Common myeloid progenitor, CD34-positive (primary cell): ENCODE measurements at regions not wholly inside any gene's neighbourhood (a gene's known extent, or its start where the extent isn't known, plus 50 kb on each side); places are given as distances from the start of the nearest gene placed in this dataset.

Source experiments
- CTCF ChIA-PET: fragments of 350-600 bp; sonication (Branson Sonifier 250); formaldehyde crosslinking; loops from one replicate; lab custom pipeline; 2021; ENCODE audit warnings: antibody characterized with exemption; lab: Charles Lee
- POLR2A ChIA-PET: fragments of 350-600 bp; sonication (Branson Sonifier 250); formaldehyde crosslinking; loops from one replicate; lab custom pipeline; 2021; ENCODE audit warnings: antibody characterized with exemption; lab: Charles Lee
- DNase-seq, 3 donors: peaks; one replicate each; pipeline versions ENCODE4 v3.0.0 to v3.0.0-alpha.2; 2013
- H3K27ac ChIP-seq, 2 experiments: 1 replicate in 1 of 2; 2 replicates in 1 of 2; pipeline ENCODE4 v1.7.0; 2013; ENCODE audit warnings: inconsistent platforms in 2 of 2, low read length in 2 of 2, mild to moderate bottlenecking in 2 of 2, low read depth in 1 of 2, moderate library complexity in 1 of 2; ENCODE audit not compliant: severe bottlenecking in 2 of 2, insufficient read depth in 1 of 2, poor library complexity in 1 of 2
- H3K27me3 ChIP-seq, 5 experiments: replicated peaks in 2 of 5; 1 replicate in 3 of 5; 2 replicates in 2 of 5; pipeline versions ENCODE4 v1.6.1 to v1.7.0; 2013; ENCODE audit warnings: low read length in 4 of 5, mild to moderate bottlenecking in 2 of 5, moderate library complexity in 2 of 5, inconsistent platforms in 1 of 5; ENCODE audit not compliant: insufficient read depth in 5 of 5, control insufficient read depth in 4 of 5
- H3K36me3 ChIP-seq, 4 experiments: 1 replicate in 2 of 4; 2 replicates in 2 of 4; pipeline versions ENCODE4 v1.6.1 to v1.7.0; 2013; ENCODE audit warnings: low read length in 3 of 4, control low read depth in 1 of 4, mild to moderate bottlenecking in 1 of 4; ENCODE audit not compliant: control insufficient read depth in 4 of 4, insufficient read depth in 4 of 4
- H3K4me1 ChIP-seq, 4 experiments: 1 replicate in 3 of 4; 2 replicates in 1 of 4; pipeline versions ENCODE4 v1.6.1 to v1.7.1; 2013; ENCODE audit warnings: low read length in 3 of 4, mild to moderate bottlenecking in 3 of 4, control low read depth in 1 of 4, inconsistent platforms in 1 of 4, moderate library complexity in 1 of 4; ENCODE audit not compliant: control insufficient read depth in 4 of 4, insufficient read depth in 4 of 4; ENCODE audit errors: control extremely low read depth in 1 of 4
- H3K4me3 ChIP-seq, 7 experiments: 1 replicate in 4 of 7; 2 replicates in 3 of 7; pipeline versions ENCODE4 v1.5.1 to v1.7.0; 2013; ENCODE audit warnings: mild to moderate bottlenecking in 7 of 7, low read length in 6 of 7, moderate library complexity in 6 of 7, inconsistent platforms in 2 of 7, low read depth in 2 of 7, control low read depth in 1 of 7; ENCODE audit not compliant: insufficient read depth in 4 of 7, control insufficient read depth in 1 of 7; ENCODE audit errors: extremely low read depth in 1 of 7
- H3K9me3 ChIP-seq, 5 experiments: 1 replicate in 4 of 5; 2 replicates in 1 of 5; pipeline versions ENCODE4 v1.6.1 to v1.7.1; 2013; ENCODE audit warnings: low read length in 4 of 5, mild to moderate bottlenecking in 2 of 5, inconsistent platforms in 1 of 5, low read depth in 1 of 5, moderate library complexity in 1 of 5; ENCODE audit not compliant: control insufficient read depth in 4 of 5, insufficient read depth in 2 of 5; ENCODE audit errors: control extremely low read depth in 1 of 5
- WGBS: methylation state at CpG from one replicate; pipeline ENCODE4 v1.1.5; 2013; ENCODE audit not compliant: insufficient coverage; 5-methylcytosine and 5-hydroxymethylcytosine counted together

GRCh38 chr5:165779505-165779904 lies 2274.1 kb downstream of the MAT2B start:
- ChIA-PET CTCF (no interaction called here), POLR2A (no interaction called here)
- Histone ChIP-seq H3K36me3 (no peaks in the 10 kb centered on the region), H3K4me1 (peaks cover 0 to 27% (median 2%) of the 10 kb centered on the region in 4 experiments), H3K27me3 (no peaks in the 10 kb centered on the region), H3K9me3 (no peaks in the 10 kb centered on the region), H3K4me3 (no peak overlapping the region), H3K27ac (no peak overlapping the region)
- no CpG with 5 or more reads among the region's 1 CpG for WGBS
- DNase-seq, result no peak

GRCh38 chr5:165780901-165781300 lies 2275.5 kb downstream of the MAT2B start:
- no peak overlapping the region for H3K27ac ChIP-seq
- ChIA-PET POLR2A (no interaction called here), CTCF (no interaction called here)
- H3K9me3 ChIP-seq, result no peaks in the 10 kb centered on the region
- WGBS, result 100% methylated on average over 1 of the region's 5 CpGs
- no peaks in the 10 kb centered on the region for H3K27me3 ChIP-seq
- DNase-seq, result no peak
- H3K4me1 ChIP-seq, result peaks cover 0 to 27% (median 2%) of the 10 kb centered on the region in 4 experiments
- no peak overlapping the region for H3K4me3 ChIP-seq
- H3K36me3 ChIP-seq, result no peaks in the 10 kb centered on the region

DNA sequence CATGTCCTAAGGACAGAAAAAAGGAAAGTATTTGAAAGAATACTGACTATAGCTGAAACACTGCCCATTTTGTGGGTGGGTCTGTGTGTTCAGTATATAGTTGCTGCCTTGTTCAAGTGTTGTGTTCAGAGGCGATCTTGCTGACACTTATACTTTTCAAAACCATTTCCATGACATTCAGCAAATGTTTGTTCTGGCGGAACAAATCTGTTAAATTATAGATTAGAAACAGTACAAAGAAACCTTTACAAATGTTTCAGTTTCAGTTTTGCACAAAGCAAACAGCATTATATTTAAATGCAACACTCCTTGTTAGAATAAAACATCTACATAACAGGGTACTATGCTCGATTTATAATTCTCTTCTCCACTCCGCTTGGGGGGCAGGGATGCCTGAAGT lies 2276.3 kb downstream of the MAT2B start:
- H3K27me3 ChIP-seq, result no peaks in the 10 kb centered on the region
- ChIA-PET POLR2A (no interaction called here), CTCF (no interaction called here)
- 88% methylated on average over 2 of the region's 4 CpGs for WGBS
- no peak overlapping the region for H3K4me3 ChIP-seq
- H3K4me1 ChIP-seq, result peaks cover 0 to 27% (median 2%) of the 10 kb centered on the region in 4 experiments
- H3K27ac ChIP-seq, result no peak overlapping the region
- no peaks in the 10 kb centered on the region for H3K36me3 ChIP-seq
- H3K9me3 ChIP-seq, result no peaks in the 10 kb centered on the region
- DNase-seq, result no peak

- 97% methylated on average over 3 of the region's 4 CpGs for WGBS
- no peaks in the 10 kb centered on the region for H3K27me3 ChIP-seq
- no peak for DNase-seq
- no peaks in the 10 kb centered on the region for H3K36me3 ChIP-seq
- POLR2A ChIA-PET, result no interaction called here
- CTCF ChIA-PET, result no interaction called here
- H3K4me3 ChIP-seq, result no peak overlapping the region
- no peaks in the 10 kb centered on the region for H3K9me3 ChIP-seq
- no peak overlapping the region for H3K27ac ChIP-seq
- peaks cover 0 to 24% (median 2%) of the 10 kb centered on the region in 4 experiments for H3K4me1 ChIP-seq
These were observed 2277.6 kb downstream of the MAT2B start for GRCh38 chr5:165783024-165783423.

GRCh38 chr5:165786073-165786472 lies 2280.7 kb downstream of the MAT2B start:
- Histone ChIP-seq H3K27me3 (no peaks in the 10 kb centered on the region), H3K9me3 (no peaks in the 10 kb centered on the region), H3K36me3 (no peaks in the 10 kb centered on the region), H3K4me1 (peaks cover 0 to 11% (median 2%) of the 10 kb centered on the region in 4 experiments), H3K4me3 (no peak overlapping the region), H3K27ac (no peak overlapping the region)
- 100% methylated on average over 1 of the region's 3 CpGs for WGBS
- POLR2A ChIA-PET, result no interaction called here
- CTCF ChIA-PET, result no interaction called here
- no peak for DNase-seq

- no peaks in the 10 kb centered on the region for H3K4me1 ChIP-seq
- no peak for DNase-seq
- no peaks in the 10 kb centered on the region for H3K36me3 ChIP-seq
- no CpG with 5 or more reads among the region's 1 CpG for WGBS
- no peak overlapping the region for H3K27ac ChIP-seq
- H3K9me3 ChIP-seq, result peaks cover 0 to 3% (median 0%) of the 10 kb centered on the region in 5 experiments
- H3K4me3 ChIP-seq, result no peak overlapping the region
- H3K27me3 ChIP-seq, result no peaks in the 10 kb centered on the region
- POLR2A ChIA-PET, result no interaction called here
- CTCF ChIA-PET, result no interaction called here
These were observed 2289.7 kb downstream of the MAT2B start for GRCh38 chr5:165795073-165795472.

GRCh38 chr5:165805756-165806155 lies 2300.3 kb downstream of the MAT2B start:
- CTCF ChIA-PET, result no interaction called here
- no peak overlapping the region for H3K4me3 ChIP-seq
- H3K9me3 ChIP-seq, result no peaks in the 10 kb centered on the region
- no peak for DNase-seq
- no peaks in the 10 kb centered on the region for H3K36me3 ChIP-seq
- 86% methylated on average over 2 of the region's 4 CpGs for WGBS
- H3K4me1 ChIP-seq, result no peaks in the 10 kb centered on the region
- no peak overlapping the region for H3K27ac ChIP-seq
- H3K27me3 ChIP-seq, result no peaks in the 10 kb centered on the region
- POLR2A ChIA-PET, result no interaction called here
